ENCODE measurements at regions not wholly inside any gene's neighbourhood (a gene's known extent, or its start where the extent isn't known, plus 50 kb on each side); places are given as distances from the start of the nearest gene placed in this dataset.
"Not testable (repeated sequence)": the region's sequence is repeated elsewhere in the genome, so short reads cannot be mapped to it uniquely, and the experiment has no call there.

DNA sequence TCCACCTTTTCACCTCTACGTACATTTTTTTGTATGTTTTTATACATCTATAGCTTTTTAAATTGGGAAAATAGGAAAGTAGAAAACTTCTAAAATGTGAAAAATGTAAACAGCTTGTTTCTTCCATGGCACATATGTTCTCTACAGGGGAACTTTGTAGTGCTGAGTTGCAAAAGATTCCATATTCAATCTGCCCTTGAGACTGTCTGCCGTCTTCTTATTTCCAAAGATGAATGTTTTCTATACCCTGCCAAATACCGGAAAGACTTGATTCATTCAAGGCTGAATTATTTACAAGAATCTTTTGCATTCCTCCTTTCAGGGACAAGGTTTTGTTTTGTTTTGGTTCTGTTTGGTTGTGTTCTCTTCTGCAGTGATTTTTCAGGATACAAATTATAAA lies 1334.5 kb upstream of the ADGRL4 start:
- ATAC-seq (no peak), DNase-seq (no peak)
- Mint-ChIP-seq H3K4me1 (no peaks in the 10 kb centered on the region), H3K27me3 (no peaks in the 10 kb centered on the region), H3K27ac (no peak overlapping the region), H3K4me3 (no peak overlapping the region), H3K36me3 (ENCODE audit: low read depth) (no peaks in the 10 kb centered on the region)
- H3K9me3 ChIP-seq (ENCODE audit: control insufficient read depth, low read length, poor library complexity, severe bottlenecking), result no peaks in the 10 kb centered on the region

GRCh38 chr1:80318108-80318507 lies 1311.6 kb upstream of the ADGRL4 start:
- no peak for ATAC-seq
- no peaks in the 10 kb centered on the region for H3K4me1 Mint-ChIP-seq
- H3K27ac Mint-ChIP-seq, result no peak overlapping the region
- DNase-seq, result no peak
- H3K4me3 Mint-ChIP-seq, result no peak overlapping the region
- no peaks in the 10 kb centered on the region for H3K27me3 Mint-ChIP-seq
- no peaks in the 10 kb centered on the region for H3K36me3 Mint-ChIP-seq (ENCODE audit: low read depth)
- H3K9me3 ChIP-seq (ENCODE audit: control insufficient read depth, low read length, poor library complexity, severe bottlenecking), result no peaks in the 10 kb centered on the region

- Mint-ChIP-seq H3K4me1 (no peaks in the 10 kb centered on the region), H3K27ac (no peak overlapping the region), H3K4me3 (no peak overlapping the region), H3K27me3 (no peaks in the 10 kb centered on the region), H3K36me3 (ENCODE audit: low read depth) (no peaks in the 10 kb centered on the region)
- DNase-seq (no peak), ATAC-seq (no peak)
- H3K9me3 ChIP-seq (ENCODE audit: control insufficient read depth, low read length, poor library complexity, severe bottlenecking), result no peaks in the 10 kb centered on the region
These were observed 1304.2 kb upstream of the ADGRL4 start for GRCh38 chr1:80310703-80311245.

DNA sequence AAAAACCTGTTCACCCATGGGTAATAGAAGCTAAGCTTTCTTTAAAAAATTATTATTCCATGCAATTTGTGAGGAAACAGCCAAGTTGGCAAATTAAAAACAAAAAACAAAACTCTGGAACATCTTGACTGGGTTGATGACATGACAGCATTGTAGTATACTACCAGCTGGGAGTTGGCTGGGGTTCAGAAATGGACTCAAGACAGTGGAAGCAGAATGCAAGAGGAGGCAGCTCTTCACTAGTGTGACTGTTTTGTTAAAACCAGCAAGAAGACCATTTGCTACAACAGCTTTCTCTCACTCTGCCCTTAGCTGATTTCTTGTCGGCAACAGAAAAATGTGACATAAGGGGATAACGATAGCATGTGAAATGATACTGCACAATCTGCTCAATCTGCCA lies 1298.9 kb upstream of the ADGRL4 start:
- H3K36me3 Mint-ChIP-seq (ENCODE audit: low read depth), result no peaks in the 10 kb centered on the region
- no peaks in the 10 kb centered on the region for H3K4me1 Mint-ChIP-seq
- DNase-seq (no peak), ATAC-seq (no peak)
- H3K9me3 ChIP-seq (ENCODE audit: control insufficient read depth, low read length, poor library complexity, severe bottlenecking), result no peaks in the 10 kb centered on the region
- H3K27ac Mint-ChIP-seq, result no peak overlapping the region
- H3K4me3 Mint-ChIP-seq, result no peak overlapping the region
- no peaks in the 10 kb centered on the region for H3K27me3 Mint-ChIP-seq

- no peak for ATAC-seq
- no peaks in the 10 kb centered on the region for H3K9me3 ChIP-seq (ENCODE audit: control insufficient read depth, low read length, poor library complexity, severe bottlenecking)
- Mint-ChIP-seq H3K27me3 (no peaks in the 10 kb centered on the region), H3K4me3 (no peak overlapping the region), H3K4me1 (no peaks in the 10 kb centered on the region), H3K36me3 (ENCODE audit: low read depth) (no peaks in the 10 kb centered on the region), H3K27ac (no peak overlapping the region)
- no peak for DNase-seq
These were observed 1287.3 kb upstream of the ADGRL4 start for GRCh38 chr1:80293818-80294217.

DNA sequence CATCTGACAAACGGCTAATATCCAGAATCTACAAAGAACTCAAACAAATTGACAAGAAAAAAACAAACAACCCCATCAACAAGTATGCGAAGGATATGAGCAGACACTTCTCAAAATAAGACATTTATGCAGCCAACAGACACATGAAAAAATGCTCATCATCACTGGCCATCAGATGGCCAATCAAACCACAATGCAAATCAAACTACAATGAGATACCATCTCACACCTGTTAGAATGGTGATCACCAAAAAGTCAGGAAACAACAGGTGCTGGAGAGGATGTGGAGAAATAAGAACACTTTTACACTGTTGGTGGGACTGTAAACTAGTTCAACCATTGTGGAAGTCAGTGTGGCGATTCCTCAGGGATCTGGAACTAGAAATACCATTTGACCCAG lies 1282.2 kb upstream of the ADGRL4 start:
- H3K4me1 Mint-ChIP-seq; H3K9me3 ChIP-seq (ENCODE audit: control insufficient read depth, low read length, poor library complexity, severe bottlenecking); H3K36me3 Mint-ChIP-seq (ENCODE audit: low read depth); DNase-seq; ATAC-seq; H3K4me3 Mint-ChIP-seq; H3K27me3 Mint-ChIP-seq; H3K27ac Mint-ChIP-seq: not testable (repeated sequence)

- ATAC-seq (no peak), DNase-seq (no peak)
- no peak overlapping the region for H3K27ac Mint-ChIP-seq
- H3K9me3 ChIP-seq (ENCODE audit: control insufficient read depth, low read length, poor library complexity, severe bottlenecking), result no peaks in the 10 kb centered on the region
- H3K27me3 Mint-ChIP-seq, result no peaks in the 10 kb centered on the region
- H3K4me1 Mint-ChIP-seq, result no peaks in the 10 kb centered on the region
- no peak overlapping the region for H3K4me3 Mint-ChIP-seq
- H3K36me3 Mint-ChIP-seq (ENCODE audit: low read depth), result no peaks in the 10 kb centered on the region
These were observed 1276.0 kb upstream of the ADGRL4 start for GRCh38 chr1:80282536-80282935.

- no peaks in the 10 kb centered on the region for H3K9me3 ChIP-seq (ENCODE audit: control insufficient read depth, low read length, poor library complexity, severe bottlenecking)
- ATAC-seq (no peak), DNase-seq (no peak)
- Mint-ChIP-seq H3K36me3 (ENCODE audit: low read depth) (no peaks in the 10 kb centered on the region), H3K4me3 (no peak overlapping the region), H3K27me3 (no peaks in the 10 kb centered on the region), H3K4me1 (no peaks in the 10 kb centered on the region), H3K27ac (no peak overlapping the region)
These were observed 1272.4 kb upstream of the ADGRL4 start for GRCh38 chr1:80278936-80279335.

- Mint-ChIP-seq H3K27me3 (no peaks in the 10 kb centered on the region), H3K36me3 (ENCODE audit: low read depth) (no peaks in the 10 kb centered on the region), H3K4me3 (no peak overlapping the region), H3K27ac (no peak overlapping the region), H3K4me1 (no peaks in the 10 kb centered on the region)
- no peak for DNase-seq
- H3K9me3 ChIP-seq (ENCODE audit: control insufficient read depth, low read length, poor library complexity, severe bottlenecking), result peaks cover 2% of the 10 kb centered on the region
- ATAC-seq, result no peak
These were observed 1267.7 kb upstream of the ADGRL4 start for GRCh38 chr1:80274256-80274655.

DNA sequence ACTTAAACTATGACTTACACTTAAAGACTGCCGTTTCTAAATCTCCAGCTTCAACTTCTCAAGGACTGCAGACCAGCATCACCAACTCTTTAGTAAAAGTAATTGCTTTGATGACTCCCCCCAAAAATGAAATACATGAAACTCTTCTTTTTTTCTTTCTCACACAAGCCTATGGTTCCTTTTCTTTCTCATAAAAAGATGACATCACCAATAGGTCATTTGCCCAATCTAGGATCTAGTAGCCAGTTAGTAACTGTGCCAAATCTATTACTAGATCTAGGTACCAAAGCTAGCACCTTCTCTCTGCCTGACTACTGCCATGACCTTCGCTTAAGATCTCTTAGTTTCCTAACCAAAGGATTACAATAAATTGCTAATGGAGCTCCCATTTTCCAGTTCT lies 1266.0 kb upstream of the ADGRL4 start:
- no peak overlapping the region for H3K27ac Mint-ChIP-seq
- H3K4me3 Mint-ChIP-seq, result no peak overlapping the region
- no peaks in the 10 kb centered on the region for H3K4me1 Mint-ChIP-seq
- ATAC-seq (no peak), DNase-seq (no peak)
- no peaks in the 10 kb centered on the region for H3K27me3 Mint-ChIP-seq
- peaks cover 2% of the 10 kb centered on the region for H3K9me3 ChIP-seq (ENCODE audit: control insufficient read depth, low read length, poor library complexity, severe bottlenecking)
- no peaks in the 10 kb centered on the region for H3K36me3 Mint-ChIP-seq (ENCODE audit: low read depth)

DNA sequence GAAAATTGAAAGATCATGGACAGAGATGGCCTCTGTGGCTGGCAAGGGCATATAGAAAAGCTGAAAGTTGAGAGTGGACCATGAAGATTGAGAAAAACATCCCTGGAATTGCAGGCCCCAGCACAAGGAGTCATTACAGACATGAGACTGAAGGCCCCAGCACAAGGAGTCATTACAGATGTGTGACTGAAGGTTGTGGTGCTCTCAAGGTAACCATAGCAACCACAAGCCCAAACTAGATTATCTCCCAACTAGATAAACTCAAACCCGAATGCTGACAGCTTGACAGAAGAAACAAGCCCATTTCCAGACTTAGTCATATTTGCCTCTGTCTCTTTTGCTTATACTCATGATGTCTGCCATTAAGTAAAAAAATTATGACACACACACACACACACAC lies 1252.1 kb upstream of the ADGRL4 start:
- no peaks in the 10 kb centered on the region for H3K27me3 Mint-ChIP-seq

DNA sequence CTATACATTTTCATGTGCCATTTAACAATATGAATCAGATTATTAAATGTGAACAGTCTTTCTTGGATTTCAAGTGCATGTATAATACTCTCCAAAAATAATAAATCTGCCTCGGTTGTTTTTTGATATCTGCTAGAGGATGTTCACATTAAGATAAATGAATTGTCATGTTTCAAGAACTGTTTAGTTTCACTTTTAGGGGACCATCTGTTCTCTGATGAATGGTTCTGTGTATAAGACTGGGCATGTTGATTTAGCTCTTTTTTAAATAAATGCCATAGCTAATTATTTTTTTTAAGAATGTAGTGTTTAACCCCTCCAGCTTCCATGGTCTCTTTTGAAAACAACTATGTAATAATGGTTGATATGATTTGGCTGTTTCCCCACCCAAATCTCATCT lies 1245.1 kb upstream of the ADGRL4 start:
- no peaks in the 10 kb centered on the region for H3K9me3 ChIP-seq (ENCODE audit: control insufficient read depth, low read length, poor library complexity, severe bottlenecking)
- Mint-ChIP-seq H3K4me1 (no peaks in the 10 kb centered on the region), H3K27me3 (no peaks in the 10 kb centered on the region), H3K27ac (no peak overlapping the region), H3K36me3 (ENCODE audit: low read depth) (no peaks in the 10 kb centered on the region), H3K4me3 (no peak overlapping the region)
- DNase-seq, result no peak
- ATAC-seq, result no peak

More for the DNA sequence above, 1252.1 kb upstream of the ADGRL4 start:
- no peak for DNase-seq
- H3K4me1 Mint-ChIP-seq, result no peaks in the 10 kb centered on the region
- H3K27ac Mint-ChIP-seq, result no peak overlapping the region
- H3K9me3 ChIP-seq (ENCODE audit: control insufficient read depth, low read length, poor library complexity, severe bottlenecking), result no peaks in the 10 kb centered on the region
- H3K36me3 Mint-ChIP-seq (ENCODE audit: low read depth), result no peaks in the 10 kb centered on the region
- H3K4me3 Mint-ChIP-seq, result no peak overlapping the region
- no peak for ATAC-seq

- H3K4me1 Mint-ChIP-seq, result no peaks in the 10 kb centered on the region
- H3K4me3 Mint-ChIP-seq, result no peak overlapping the region
- no peaks in the 10 kb centered on the region for H3K9me3 ChIP-seq (ENCODE audit: control insufficient read depth, low read length, poor library complexity, severe bottlenecking)
- no peak for DNase-seq
- H3K27me3 Mint-ChIP-seq, result no peaks in the 10 kb centered on the region
- ATAC-seq, result no peak
- H3K27ac Mint-ChIP-seq, result no peak overlapping the region
- H3K36me3 Mint-ChIP-seq (ENCODE audit: low read depth), result no peaks in the 10 kb centered on the region
These were observed 1244.6 kb upstream of the ADGRL4 start for GRCh38 chr1:80251171-80251570.

DNA sequence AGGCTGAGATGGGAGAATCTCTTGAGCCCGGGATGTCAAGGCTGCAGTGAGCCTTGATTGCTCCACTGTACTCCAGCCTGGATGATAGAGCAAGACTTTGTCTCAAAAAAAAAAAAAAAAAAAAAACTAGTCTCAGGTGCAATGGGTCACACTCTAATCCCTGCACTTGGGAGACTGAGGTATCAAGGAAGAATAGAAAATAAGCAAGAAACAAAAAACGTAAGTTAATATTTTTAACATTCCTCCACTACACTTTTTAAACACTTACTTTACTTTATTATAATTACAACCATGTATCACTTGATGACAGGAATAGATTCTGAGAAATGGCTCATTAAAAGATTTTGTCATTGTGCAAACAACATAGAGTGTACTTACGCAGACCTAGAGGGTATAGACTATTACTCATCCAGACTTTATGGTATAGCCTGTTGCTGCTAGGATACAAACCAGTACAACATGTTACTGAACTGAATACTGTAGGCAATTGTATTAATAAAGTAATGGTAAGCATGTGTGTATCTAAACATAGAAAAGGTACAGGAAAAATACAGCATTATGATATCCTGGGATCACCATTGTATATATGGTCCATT lies 1244.1 kb upstream of the ADGRL4 start:
- no peak for DNase-seq
- no peaks in the 10 kb centered on the region for H3K36me3 Mint-ChIP-seq (ENCODE audit: low read depth)
- no peaks in the 10 kb centered on the region for H3K9me3 ChIP-seq (ENCODE audit: control insufficient read depth, low read length, poor library complexity, severe bottlenecking)
- no peak for ATAC-seq
- H3K27me3 Mint-ChIP-seq, result no peaks in the 10 kb centered on the region
- H3K4me3 Mint-ChIP-seq, result no peak overlapping the region
- no peak overlapping the region for H3K27ac Mint-ChIP-seq
- no peaks in the 10 kb centered on the region for H3K4me1 Mint-ChIP-seq
